GM13976 (cell line): ENCODE measurements at regions not wholly inside any gene's neighbourhood (a gene's known extent, or its start where the extent isn't known, plus 50 kb on each side); places are given as distances from the start of the nearest gene placed in this dataset.

Experiments used
- DNase-seq: peaks from one replicate; pipeline ENCODE4 v3.0.0; 2012; ENCODE audit warnings: low spot score
- in situ Hi-C: fragments of 300-500 bp; cut with MboI; formaldehyde crosslinking; loops from one replicate; pipeline ENCODE4 v1.12.0; 2022; ENCODE audit warnings: low sequenced_read_pairs, mixed read lengths, inconsistent platforms; ENCODE audit not compliant: unreplicated experiment
- TF ChIP-seq, protein P1 (sequence below): IDR thresholded peaks from 2 replicates; pipeline ENCODE4 v1.5.1; 2012; ENCODE audit warnings: borderline replicate concordance, mild to moderate bottlenecking; ENCODE audit not compliant: insufficient read depth; ENCODE audit errors: extremely low read depth, missing control alignments, control extremely low read depth

DNA sequence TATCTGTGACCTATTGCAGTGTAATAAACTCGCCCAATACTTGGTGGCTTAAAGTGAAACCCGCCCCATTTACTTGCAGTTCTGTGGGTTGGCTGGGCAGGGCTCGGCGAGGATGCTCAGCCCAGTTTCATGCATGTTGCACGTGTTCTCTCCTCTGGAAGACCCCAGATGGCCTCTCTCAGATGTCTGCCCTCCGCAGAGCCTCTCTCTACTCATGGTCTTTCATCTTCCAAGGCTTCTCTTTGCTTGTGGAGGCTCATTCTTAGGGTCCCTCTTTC, 251.4 kb downstream of the SOD2 start:
- DNase-seq, result no peak
- TF ChIP-seq, protein P1, sequence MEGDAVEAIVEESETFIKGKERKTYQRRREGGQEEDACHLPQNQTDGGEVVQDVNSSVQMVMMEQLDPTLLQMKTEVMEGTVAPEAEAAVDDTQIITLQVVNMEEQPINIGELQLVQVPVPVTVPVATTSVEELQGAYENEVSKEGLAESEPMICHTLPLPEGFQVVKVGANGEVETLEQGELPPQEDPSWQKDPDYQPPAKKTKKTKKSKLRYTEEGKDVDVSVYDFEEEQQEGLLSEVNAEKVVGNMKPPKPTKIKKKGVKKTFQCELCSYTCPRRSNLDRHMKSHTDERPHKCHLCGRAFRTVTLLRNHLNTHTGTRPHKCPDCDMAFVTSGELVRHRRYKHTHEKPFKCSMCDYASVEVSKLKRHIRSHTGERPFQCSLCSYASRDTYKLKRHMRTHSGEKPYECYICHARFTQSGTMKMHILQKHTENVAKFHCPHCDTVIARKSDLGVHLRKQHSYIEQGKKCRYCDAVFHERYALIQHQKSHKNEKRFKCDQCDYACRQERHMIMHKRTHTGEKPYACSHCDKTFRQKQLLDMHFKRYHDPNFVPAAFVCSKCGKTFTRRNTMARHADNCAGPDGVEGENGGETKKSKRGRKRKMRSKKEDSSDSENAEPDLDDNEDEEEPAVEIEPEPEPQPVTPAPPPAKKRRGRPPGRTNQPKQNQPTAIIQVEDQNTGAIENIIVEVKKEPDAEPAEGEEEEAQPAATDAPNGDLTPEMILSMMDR, result no peak
- in situ Hi-C loops, result no loop called here

GRCh38 chr6:159440911-159441703, 251.9 kb downstream of the SOD2 start:
- in situ Hi-C loops, result no loop called here
- TF ChIP-seq, protein P1, result no peak
- DNase-seq, result no peak

DNA sequence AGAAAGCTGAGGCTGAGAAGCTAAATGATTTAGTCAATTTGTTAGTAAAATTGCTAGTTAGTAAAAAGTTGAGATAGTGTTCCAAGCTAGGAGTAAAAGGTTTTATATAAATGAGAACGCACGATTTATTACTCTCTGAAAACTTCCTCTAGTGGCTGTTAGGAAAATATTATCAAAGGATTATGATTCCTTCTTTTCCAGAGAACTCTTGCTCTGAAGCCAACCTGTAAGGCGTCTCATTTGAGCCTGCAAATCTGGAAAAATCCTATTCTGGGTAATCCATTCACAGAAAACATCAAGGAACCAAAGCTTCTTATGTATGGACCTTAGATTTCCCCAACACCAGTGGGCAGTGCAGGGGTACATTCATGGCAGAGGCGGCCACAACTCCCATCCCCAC, 252.7 kb downstream of the SOD2 start:
- in situ Hi-C loops, result no loop called here
- DNase-seq, result no peak
- TF ChIP-seq, protein P1, result no peak

DNA sequence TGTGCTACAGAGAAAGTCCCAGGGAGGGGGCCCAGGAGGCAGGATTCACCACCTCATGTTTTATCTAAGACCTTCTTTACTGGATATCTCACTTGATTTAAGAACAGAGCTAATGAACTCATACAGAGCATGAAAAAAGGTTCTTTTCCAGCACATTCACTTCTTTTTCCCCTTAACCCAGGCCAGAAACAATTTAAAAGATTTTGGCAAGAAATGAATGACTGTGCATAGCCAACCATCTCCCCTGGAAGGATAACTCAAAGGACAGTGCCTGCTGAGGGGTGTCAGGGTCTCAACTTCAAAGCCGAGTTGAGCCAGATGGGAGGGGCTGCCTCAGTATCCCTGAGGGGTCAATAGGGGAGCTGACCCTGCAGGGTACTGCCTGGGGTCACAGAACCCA, 253.4 kb downstream of the SOD2 start:
- DNase-seq, result no peak
- TF ChIP-seq, protein P1, result no peak
- in situ Hi-C loops, result no loop called here

- in situ Hi-C loops, result no loop called here
- TF ChIP-seq, protein P1, result no peak
- DNase-seq, result no peak
These were observed 254.9 kb downstream of the SOD2 start for GRCh38 chr6:159438106-159438505.

GRCh38 chr6:159436581-159436980, 256.5 kb downstream of the SOD2 start:
- in situ Hi-C loops, result no loop called here
- no peak for DNase-seq
- TF ChIP-seq, protein P1, result no peak
